OCI-LY3 (cell line): ENCODE measurements at regions not wholly inside any gene's neighbourhood (a gene's known extent, or its start where the extent isn't known, plus 50 kb on each side); places are given as distances from the start of the nearest gene placed in this dataset.

Experiments
- EZH2phosphoT487 ChIP-seq: fragments of 200-600 bp; shearing (Covaris generic); IDR thresholded peaks from 2 replicates; pipeline ENCODE4 v1.6.1; 2018; ENCODE audit warnings: antibody characterized with exemption, mixed run types, low read depth
- TF ChIP-seq, protein P1 (sequence below): fragments of 200-600, 300-600 bp; sonication (generic); IDR thresholded peaks from 2 replicates; pipeline ENCODE4 v1.5.1; 2014; ENCODE audit warnings: antibody characterized with exemption, low read length, low read depth

DNA sequence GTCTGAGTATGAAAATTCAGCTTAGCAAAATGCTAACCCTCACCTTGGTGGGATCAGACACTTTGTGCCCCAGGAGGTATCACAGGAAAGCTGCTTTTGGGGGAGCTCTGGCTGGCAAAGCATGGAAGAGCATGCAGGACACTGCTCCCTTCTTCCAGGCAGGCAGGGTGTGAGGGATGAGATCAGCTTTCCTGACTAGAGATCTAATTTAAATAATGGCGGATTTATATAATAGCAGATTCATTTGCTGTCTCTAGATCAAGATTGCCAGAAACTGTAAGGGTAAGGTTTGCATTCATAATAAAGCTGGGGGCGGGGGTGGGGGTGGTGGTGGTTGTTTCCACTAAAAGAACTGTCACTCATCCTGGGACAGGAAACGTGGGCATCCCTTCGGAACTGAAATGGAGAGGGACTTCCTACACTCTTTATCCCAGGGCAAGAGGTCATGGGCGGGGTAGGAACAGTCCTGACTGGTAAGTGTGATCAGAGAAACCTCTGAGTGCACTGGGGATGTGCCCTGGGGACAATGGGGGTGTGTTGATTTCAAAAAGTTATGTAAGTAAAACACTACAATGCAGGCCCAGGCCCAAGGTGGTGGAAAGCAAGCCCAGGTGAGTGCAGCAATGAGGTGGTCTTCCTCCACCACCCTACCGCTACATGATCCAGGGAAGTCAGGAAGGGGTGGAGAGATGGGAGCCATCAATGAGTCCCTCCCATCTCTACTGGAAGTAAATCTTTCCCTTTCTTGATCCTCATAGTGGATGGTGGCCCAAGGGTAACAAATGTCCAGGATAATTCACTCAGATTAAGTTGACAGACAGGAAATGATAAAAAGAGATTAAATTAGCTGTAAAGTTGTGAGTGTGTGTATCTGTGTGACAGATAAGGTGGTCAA lies 171.4 kb upstream of the SERPINE2 start:
- TF ChIP-seq, protein P1, sequence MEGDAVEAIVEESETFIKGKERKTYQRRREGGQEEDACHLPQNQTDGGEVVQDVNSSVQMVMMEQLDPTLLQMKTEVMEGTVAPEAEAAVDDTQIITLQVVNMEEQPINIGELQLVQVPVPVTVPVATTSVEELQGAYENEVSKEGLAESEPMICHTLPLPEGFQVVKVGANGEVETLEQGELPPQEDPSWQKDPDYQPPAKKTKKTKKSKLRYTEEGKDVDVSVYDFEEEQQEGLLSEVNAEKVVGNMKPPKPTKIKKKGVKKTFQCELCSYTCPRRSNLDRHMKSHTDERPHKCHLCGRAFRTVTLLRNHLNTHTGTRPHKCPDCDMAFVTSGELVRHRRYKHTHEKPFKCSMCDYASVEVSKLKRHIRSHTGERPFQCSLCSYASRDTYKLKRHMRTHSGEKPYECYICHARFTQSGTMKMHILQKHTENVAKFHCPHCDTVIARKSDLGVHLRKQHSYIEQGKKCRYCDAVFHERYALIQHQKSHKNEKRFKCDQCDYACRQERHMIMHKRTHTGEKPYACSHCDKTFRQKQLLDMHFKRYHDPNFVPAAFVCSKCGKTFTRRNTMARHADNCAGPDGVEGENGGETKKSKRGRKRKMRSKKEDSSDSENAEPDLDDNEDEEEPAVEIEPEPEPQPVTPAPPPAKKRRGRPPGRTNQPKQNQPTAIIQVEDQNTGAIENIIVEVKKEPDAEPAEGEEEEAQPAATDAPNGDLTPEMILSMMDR, result no peak
- TF ChIP-seq EZH2phosphoT487, result no peak
